ENCODE measurements at regions not wholly inside any gene's neighbourhood (a gene's known extent, or its start where the extent isn't known, plus 50 kb on each side); places are given as distances from the start of the nearest gene placed in this dataset.

DNA sequence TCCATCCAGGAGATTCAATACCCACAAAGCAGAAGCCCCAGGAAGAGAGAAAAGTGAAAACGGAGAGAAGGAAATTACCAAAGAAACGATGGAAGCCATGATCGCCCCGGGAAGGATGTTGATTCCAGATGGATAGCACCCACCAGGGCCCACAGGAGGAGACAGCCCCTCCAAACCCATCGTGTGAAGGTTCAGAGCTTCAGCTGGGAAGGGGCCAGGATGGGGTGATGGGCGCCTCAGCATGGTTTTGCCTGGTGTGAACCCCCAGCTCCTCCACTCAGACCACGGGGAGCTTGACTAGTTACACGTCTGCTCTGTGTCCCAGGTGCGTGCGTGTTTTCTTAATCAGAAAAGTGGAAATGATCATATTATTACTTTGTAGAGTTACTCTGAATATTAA lies 264.5 kb downstream of the EIPR1 start:
- TF ChIP-seq EZH2 (optimal IDR thresholded peaks at IDR 0.05; ENCODE audit: low read depth, low read length), result no peak
- TF ChIP-seq, protein P1, sequence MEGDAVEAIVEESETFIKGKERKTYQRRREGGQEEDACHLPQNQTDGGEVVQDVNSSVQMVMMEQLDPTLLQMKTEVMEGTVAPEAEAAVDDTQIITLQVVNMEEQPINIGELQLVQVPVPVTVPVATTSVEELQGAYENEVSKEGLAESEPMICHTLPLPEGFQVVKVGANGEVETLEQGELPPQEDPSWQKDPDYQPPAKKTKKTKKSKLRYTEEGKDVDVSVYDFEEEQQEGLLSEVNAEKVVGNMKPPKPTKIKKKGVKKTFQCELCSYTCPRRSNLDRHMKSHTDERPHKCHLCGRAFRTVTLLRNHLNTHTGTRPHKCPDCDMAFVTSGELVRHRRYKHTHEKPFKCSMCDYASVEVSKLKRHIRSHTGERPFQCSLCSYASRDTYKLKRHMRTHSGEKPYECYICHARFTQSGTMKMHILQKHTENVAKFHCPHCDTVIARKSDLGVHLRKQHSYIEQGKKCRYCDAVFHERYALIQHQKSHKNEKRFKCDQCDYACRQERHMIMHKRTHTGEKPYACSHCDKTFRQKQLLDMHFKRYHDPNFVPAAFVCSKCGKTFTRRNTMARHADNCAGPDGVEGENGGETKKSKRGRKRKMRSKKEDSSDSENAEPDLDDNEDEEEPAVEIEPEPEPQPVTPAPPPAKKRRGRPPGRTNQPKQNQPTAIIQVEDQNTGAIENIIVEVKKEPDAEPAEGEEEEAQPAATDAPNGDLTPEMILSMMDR (IDR thresholded peaks at IDR 0.05; ENCODE audit: low read length), result no peak
- no peak for TF ChIP-seq EZH2phosphoT487 (IDR thresholded peaks at IDR 0.05; ENCODE audit: low read length)

Measured in MM.1S (cell line).